GM12865 (cell line): ENCODE measurements at regions not wholly inside any gene's neighbourhood (a gene's known extent, or its start where the extent isn't known, plus 50 kb on each side); places are given as distances from the start of the nearest gene placed in this dataset.
"Not testable (repeated sequence)": the region's sequence is repeated elsewhere in the genome, so short reads cannot be mapped to it uniquely, and the experiment has no call there.

Experiments used
- DNase-seq: peaks from one replicate; pipeline ENCODE4 v3.0.0; 2010; ENCODE audit warnings: low read depth
- H3K4me3 ChIP-seq: 2 replicates; pipeline ENCODE4 v1.5.1; 2011; ENCODE audit warnings: mild to moderate bottlenecking, low read depth, low read length, control low read depth
- TF ChIP-seq, protein P1 (sequence below): IDR thresholded peaks from 2 replicates; pipeline ENCODE4 v1.5.1; 2011; ENCODE audit warnings: low read length, control low read depth, low read depth, inconsistent platforms; ENCODE audit not compliant: insufficient read depth; ENCODE audit errors: missing control alignments

DNA sequence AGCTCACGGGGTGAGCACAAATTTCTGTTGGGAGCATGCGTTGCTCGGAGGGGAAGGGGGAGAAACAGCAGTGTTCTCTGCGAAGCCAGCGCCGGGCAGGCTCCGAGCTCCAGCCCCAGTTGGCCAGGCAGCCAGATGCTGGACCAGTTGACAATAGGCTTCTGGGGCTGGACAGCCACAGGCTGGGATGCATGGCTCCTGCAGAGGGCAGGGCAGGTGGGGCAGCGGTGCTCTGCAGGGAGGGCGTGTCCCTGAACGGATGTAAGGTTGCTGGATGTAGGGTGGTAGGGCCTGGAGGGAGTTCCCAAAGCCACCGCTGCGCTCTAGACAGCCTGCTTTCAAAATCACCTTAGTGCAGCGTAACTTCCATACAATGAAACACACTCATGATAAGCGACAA is 574.9 kb downstream of the GLRX3 start:
- TF ChIP-seq, protein P1, sequence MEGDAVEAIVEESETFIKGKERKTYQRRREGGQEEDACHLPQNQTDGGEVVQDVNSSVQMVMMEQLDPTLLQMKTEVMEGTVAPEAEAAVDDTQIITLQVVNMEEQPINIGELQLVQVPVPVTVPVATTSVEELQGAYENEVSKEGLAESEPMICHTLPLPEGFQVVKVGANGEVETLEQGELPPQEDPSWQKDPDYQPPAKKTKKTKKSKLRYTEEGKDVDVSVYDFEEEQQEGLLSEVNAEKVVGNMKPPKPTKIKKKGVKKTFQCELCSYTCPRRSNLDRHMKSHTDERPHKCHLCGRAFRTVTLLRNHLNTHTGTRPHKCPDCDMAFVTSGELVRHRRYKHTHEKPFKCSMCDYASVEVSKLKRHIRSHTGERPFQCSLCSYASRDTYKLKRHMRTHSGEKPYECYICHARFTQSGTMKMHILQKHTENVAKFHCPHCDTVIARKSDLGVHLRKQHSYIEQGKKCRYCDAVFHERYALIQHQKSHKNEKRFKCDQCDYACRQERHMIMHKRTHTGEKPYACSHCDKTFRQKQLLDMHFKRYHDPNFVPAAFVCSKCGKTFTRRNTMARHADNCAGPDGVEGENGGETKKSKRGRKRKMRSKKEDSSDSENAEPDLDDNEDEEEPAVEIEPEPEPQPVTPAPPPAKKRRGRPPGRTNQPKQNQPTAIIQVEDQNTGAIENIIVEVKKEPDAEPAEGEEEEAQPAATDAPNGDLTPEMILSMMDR, result no peak
- no peak overlapping the region for H3K4me3 ChIP-seq
- no peak for DNase-seq

GRCh38 chr10:130713135-130713534 is 576.9 kb downstream of the GLRX3 start:
- no peak overlapping the region for H3K4me3 ChIP-seq
- DNase-seq, result no peak
- TF ChIP-seq, protein P1, result no peak

- DNase-seq, result no peak
- TF ChIP-seq, protein P1, result no peak
- H3K4me3 ChIP-seq, result no peak overlapping the region
Measured at GRCh38 chr10:130713731-130714130, 577.5 kb downstream of the GLRX3 start.

GRCh38 chr10:130714742-130715467 is 578.7 kb downstream of the GLRX3 start:
- no peak overlapping the region for H3K4me3 ChIP-seq
- no peak for DNase-seq
- TF ChIP-seq, protein P1, result no peak

- no peak for DNase-seq
- no peak overlapping the region for H3K4me3 ChIP-seq
- TF ChIP-seq, protein P1, result no peak
Measured at GRCh38 chr10:130715686-130716670, 579.8 kb downstream of the GLRX3 start.

DNA sequence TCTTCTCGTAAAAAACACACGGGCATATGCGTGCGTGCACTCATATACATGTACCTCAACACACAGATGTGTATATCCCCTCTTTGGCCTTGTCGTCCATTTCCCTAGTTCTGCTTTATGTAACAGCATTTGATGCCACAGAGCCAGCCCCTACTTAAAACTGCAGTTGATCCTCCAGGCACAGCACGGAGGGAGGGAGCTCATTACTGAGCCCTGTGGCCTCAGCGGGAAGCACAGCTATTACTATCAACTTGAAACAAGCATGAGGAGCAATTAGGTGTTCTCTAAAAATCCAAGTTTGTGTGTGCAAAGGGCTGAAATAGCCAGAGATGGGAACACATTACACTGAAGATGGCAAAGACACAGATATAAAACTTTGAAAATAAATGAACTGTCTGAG is 580.9 kb downstream of the GLRX3 start:
- H3K4me3 ChIP-seq, result no peak overlapping the region
- DNase-seq, result no peak
- TF ChIP-seq, protein P1, result no peak

DNA sequence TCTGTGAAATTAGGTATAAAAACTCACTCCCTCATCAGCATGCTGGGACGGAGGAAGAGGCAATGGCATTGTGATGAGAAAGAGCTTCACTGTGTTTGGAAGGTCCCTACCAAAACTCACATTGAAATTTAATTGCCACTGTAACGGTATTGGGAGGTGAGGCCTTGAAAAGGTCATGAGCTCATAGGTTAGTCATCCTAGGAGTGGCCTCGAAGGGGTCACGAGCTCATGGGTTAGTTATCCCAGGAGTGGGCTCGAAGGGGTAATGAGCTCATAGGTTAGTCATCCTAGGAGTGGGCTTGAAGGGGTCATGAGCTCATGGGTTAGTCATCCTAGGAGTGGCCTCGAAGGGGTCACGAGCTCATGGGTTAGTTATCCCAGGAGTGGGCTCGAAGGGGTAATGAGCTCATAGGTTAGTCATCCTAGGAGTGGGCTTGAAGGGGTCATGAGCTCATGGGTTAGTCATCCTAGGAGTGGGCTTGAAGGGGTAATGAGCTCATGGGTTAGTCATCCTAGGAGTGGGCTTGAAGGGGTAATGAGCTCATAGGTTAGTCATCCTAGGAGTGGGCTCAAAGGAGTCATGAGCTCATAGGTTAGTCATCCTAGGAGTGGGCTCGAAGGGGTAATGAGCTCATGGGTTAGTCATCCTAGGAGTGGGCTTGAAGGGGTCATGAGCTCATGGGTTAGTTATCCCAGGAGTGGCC is 582.7 kb downstream of the GLRX3 start:
- not testable (repeated sequence) for DNase-seq

More for the DNA sequence above, 582.7 kb downstream of the GLRX3 start:
- not testable (repeated sequence) for H3K4me3 ChIP-seq
